Hepatocyte (in vitro differentiated cells): ENCODE measurements at regions not wholly inside any gene's neighbourhood (a gene's known extent, or its start where the extent isn't known, plus 50 kb on each side); places are given as distances from the start of the nearest gene placed in this dataset.
"Not testable (repeated sequence)": the region's sequence is repeated elsewhere in the genome, so short reads cannot be mapped to it uniquely, and the experiment has no call there.

ENCODE experiments used
- DNase-seq: peaks from one replicate; pipeline ENCODE4 v3.0.0-alpha.2; 2016; ENCODE audit warnings: low spot score
- H2AFZ ChIP-seq: fragments of 200-600 bp; sonication (generic); 2 replicates; pipeline ENCODE4 v1.6.0; 2016; ENCODE audit warnings: antibody characterized with exemption, mild to moderate bottlenecking
- H3K27ac ChIP-seq: fragments of 200-600 bp; sonication (generic); 2 replicates; pipeline ENCODE4 v1.5.1; 2016; ENCODE audit warnings: mild to moderate bottlenecking
- H3K27me3 ChIP-seq: fragments of 200-600 bp; sonication (generic); 2 replicates; pipeline ENCODE4 v1.6.1; 2016
- H3K36me3 ChIP-seq: fragments of 200-600 bp; sonication (generic); replicated peaks from 2 replicates; pipeline ENCODE4 v1.5.1; 2016; ENCODE audit warnings: low read depth; ENCODE audit not compliant: insufficient read depth
- H3K4me1 ChIP-seq: fragments of 200-600 bp; sonication (generic); 2 replicates; pipeline ENCODE4 v1.5.1; 2016; ENCODE audit warnings: mild to moderate bottlenecking, moderate library complexity; ENCODE audit not compliant: insufficient read depth
- H3K4me2 ChIP-seq: fragments of 200-600 bp; sonication (generic); 2 replicates; pipeline ENCODE4 v1.6.0; 2016
- H3K4me3 ChIP-seq: fragments of 200-600 bp; sonication (generic); 2 replicates; pipeline ENCODE4 v1.5.1; 2016; ENCODE audit warnings: mild to moderate bottlenecking
- H3K79me2 ChIP-seq: fragments of 200-600 bp; sonication (generic); 2 replicates; pipeline ENCODE4 v1.6.0; 2017; ENCODE audit warnings: mild to moderate bottlenecking
- H3K9me2 ChIP-seq: fragments of 200-600 bp; sonication (generic); replicated peaks from 2 replicates; pipeline ENCODE4 v1.6.0; 2017; ENCODE audit warnings: mild to moderate bottlenecking; ENCODE audit not compliant: insufficient read depth
- H3K9me3 ChIP-seq: fragments of 200-600 bp; sonication (generic); 2 replicates; pipeline ENCODE4 v1.5.1; 2016; ENCODE audit warnings: low read depth, mild to moderate bottlenecking
- H4K20me1 ChIP-seq: fragments of 200-600 bp; sonication (generic); 2 replicates; pipeline ENCODE4 v1.6.0; 2016; ENCODE audit warnings: mild to moderate bottlenecking; ENCODE audit not compliant: insufficient read depth, poor library complexity, severe bottlenecking
- WGBS: methylation state at CpG from one replicate; pipeline ENCODE4 v1.1.6; 2016; ENCODE audit warnings: low lambda C conversion rate; ENCODE audit errors: missing lambda C conversion rate; 5-methylcytosine and 5-hydroxymethylcytosine counted together

GRCh38 chr11:3520905-3521304 lies 120.9 kb downstream of the ART5 start:
- DNase-seq, H3K4me2 ChIP-seq, H3K4me1 ChIP-seq, H3K9me3 ChIP-seq, H3K9me2 ChIP-seq, H3K36me3 ChIP-seq, H3K4me3 ChIP-seq, H2AFZ ChIP-seq, H3K79me2 ChIP-seq, H4K20me1 ChIP-seq, H3K27me3 ChIP-seq, H3K27ac ChIP-seq: not testable (repeated sequence)

GRCh38 chr11:3519841-3520240 lies 122.0 kb downstream of the ART5 start:
- 78% methylated on average over 5 of the region's 5 CpGs for WGBS
- H3K4me1 ChIP-seq, H3K27ac ChIP-seq: not testable (repeated sequence)

DNA sequence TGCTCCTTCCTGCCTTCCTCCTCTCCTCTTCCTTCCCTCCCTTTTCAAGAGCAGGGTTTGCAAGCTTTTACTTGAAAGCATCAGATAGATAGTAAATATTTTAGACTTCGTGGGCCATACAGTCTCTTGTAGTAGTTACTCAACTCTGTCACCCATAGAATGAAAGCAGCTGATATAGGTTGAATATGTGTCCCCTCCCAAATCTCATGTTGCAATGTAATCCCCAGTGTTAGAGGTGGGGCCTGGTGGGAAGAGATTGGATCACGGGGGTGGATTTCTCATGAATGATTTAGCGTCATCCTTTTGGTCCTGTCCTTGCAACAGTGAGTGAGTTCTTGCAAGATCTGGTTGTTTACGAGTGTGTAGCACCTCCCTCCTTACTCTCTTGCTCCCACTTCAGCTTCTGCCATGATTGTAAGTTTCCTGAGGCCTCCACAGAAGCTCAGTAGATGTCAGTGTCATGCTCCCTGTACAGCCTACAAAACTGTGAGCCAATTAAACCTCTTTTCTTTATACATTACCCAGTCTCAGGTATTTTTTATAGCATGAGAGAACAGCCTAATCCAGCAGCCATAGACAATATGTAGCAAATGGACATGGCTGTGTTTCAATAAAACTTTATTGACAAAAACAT lies 124.7 kb downstream of the ART5 start:
- 57% methylated on average over 4 of the region's 4 CpGs for WGBS
- not testable (repeated sequence) for H3K4me3 ChIP-seq, H3K9me3 ChIP-seq, H2AFZ ChIP-seq, H4K20me1 ChIP-seq, DNase-seq, H3K9me2 ChIP-seq, H3K79me2 ChIP-seq, H3K27me3 ChIP-seq, H3K36me3 ChIP-seq
- H3K27ac ChIP-seq, result peak overlapping the region; percentile 37
- H3K4me2 ChIP-seq, result peak overlapping the region; percentile 37
- peaks cover 15% of the 10 kb centered on the region for H3K4me1 ChIP-seq

More at GRCh38 chr11:3519841-3520240, 122.0 kb downstream of the ART5 start:
- H2AFZ ChIP-seq, H3K4me2 ChIP-seq, H3K27me3 ChIP-seq, H3K9me2 ChIP-seq, H4K20me1 ChIP-seq, H3K36me3 ChIP-seq, H3K4me3 ChIP-seq, H3K79me2 ChIP-seq, DNase-seq, H3K9me3 ChIP-seq: not testable (repeated sequence)

GRCh38 chr11:3516345-3516933 lies 125.4 kb downstream of the ART5 start:
- 17% methylated on average over 6 of the region's 6 CpGs for WGBS
- H3K4me3 ChIP-seq, result not testable (repeated sequence)

GRCh38 chr11:3514635-3515424 lies 127.0 kb downstream of the ART5 start:
- not testable (repeated sequence) for H3K79me2 ChIP-seq, H3K4me3 ChIP-seq, H2AFZ ChIP-seq, DNase-seq, H4K20me1 ChIP-seq, H3K9me3 ChIP-seq, H3K27me3 ChIP-seq, H3K36me3 ChIP-seq, H3K9me2 ChIP-seq
- H3K27ac ChIP-seq, result peak overlapping the region; percentile 72
- H3K4me1 ChIP-seq, result peaks cover 27% of the 10 kb centered on the region
- peak overlapping the region; percentile 67 for H3K4me2 ChIP-seq
- 43% methylated on average over 15 of the region's 15 CpGs for WGBS

More at GRCh38 chr11:3516345-3516933, 125.4 kb downstream of the ART5 start:
- peaks cover 20% of the 10 kb centered on the region for H3K4me1 ChIP-seq
- H3K36me3 ChIP-seq, H3K9me2 ChIP-seq, H3K9me3 ChIP-seq, H4K20me1 ChIP-seq, H2AFZ ChIP-seq, H3K79me2 ChIP-seq, DNase-seq, H3K27me3 ChIP-seq: not testable (repeated sequence)
- peak overlapping the region; percentile 67 for H3K4me2 ChIP-seq
- peak overlapping the region; percentile 42 for H3K27ac ChIP-seq

- DNase-seq, H3K79me2 ChIP-seq, H3K36me3 ChIP-seq, H4K20me1 ChIP-seq, H3K27me3 ChIP-seq, H2AFZ ChIP-seq, H3K9me3 ChIP-seq, H3K9me2 ChIP-seq: not testable (repeated sequence)
- Histone ChIP-seq H3K4me3 (peak overlapping the region; percentile 31), H3K4me1 (peaks cover 27% of the 10 kb centered on the region), H3K27ac (peak overlapping the region; percentile 83), H3K4me2 (peak overlapping the region; percentile 63)
- WGBS, result 48% methylated on average over 10 of the region's 12 CpGs
Observed at GRCh38 chr11:3513311-3513710, 128.5 kb downstream of the ART5 start.

DNA sequence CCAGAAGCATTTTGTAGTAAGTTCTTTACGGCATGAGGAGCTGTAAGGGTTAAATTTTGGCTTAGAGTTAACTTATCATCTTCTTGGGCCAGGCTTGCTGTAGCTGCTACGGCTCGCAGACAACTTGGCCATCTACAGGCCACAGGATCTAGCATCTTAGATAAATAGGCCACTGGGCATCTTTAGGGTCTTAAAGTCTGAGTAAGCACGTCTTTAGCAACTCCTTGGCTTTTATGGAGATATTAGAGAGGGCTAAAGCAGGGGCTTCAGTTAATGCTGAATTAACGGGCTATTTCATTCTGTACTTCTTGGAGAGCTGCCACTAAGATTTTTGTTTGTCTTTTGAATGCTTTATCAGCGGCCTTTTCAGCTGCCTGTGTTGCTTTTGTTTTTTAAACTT lies 129.0 kb downstream of the ART5 start:
- H4K20me1 ChIP-seq, H3K9me2 ChIP-seq, H3K9me3 ChIP-seq, DNase-seq, H3K79me2 ChIP-seq, H3K36me3 ChIP-seq, H2AFZ ChIP-seq, H3K27me3 ChIP-seq: not testable (repeated sequence)
- H3K4me2 ChIP-seq, result peak overlapping the region; percentile 63
- H3K4me1 ChIP-seq, result peaks cover 27% of the 10 kb centered on the region
- peak overlapping the region; percentile 31 for H3K4me3 ChIP-seq
- H3K27ac ChIP-seq, result peak overlapping the region; percentile 83
- 27% methylated on average over 6 of the region's 6 CpGs for whole genome bisulfite sequencing

- peaks cover 27% of the 10 kb centered on the region for H3K4me1 ChIP-seq
- not testable (repeated sequence) for H3K9me3 ChIP-seq, H3K79me2 ChIP-seq, H3K27me3 ChIP-seq, H4K20me1 ChIP-seq, H3K9me2 ChIP-seq, H3K4me3 ChIP-seq, H3K36me3 ChIP-seq, H2AFZ ChIP-seq
- H3K4me2 ChIP-seq, result peak overlapping the region; percentile 63
- DNase-seq, result peak; percentile 40
- 8% methylated on average over 12 of the region's 12 CpGs for WGBS
- peak overlapping the region; percentile 83 for H3K27ac ChIP-seq
Observed at GRCh38 chr11:3512133-3512703, 129.6 kb downstream of the ART5 start.
